ENCODE measurements at regions not wholly inside any gene's neighbourhood (a gene's known extent, or its start where the extent isn't known, plus 50 kb on each side); places are given as distances from the start of the nearest gene placed in this dataset.
"Not testable (repeated sequence)": the region's sequence is repeated elsewhere in the genome, so short reads cannot be mapped to it uniquely, and the experiment has no call there.

GRCh38 chr2:239868556-239869181 is 156.5 kb downstream of the NDUFA10 start:
- FAIRE-seq = no peak
- DNase-seq (ENCODE audit: low spot score in 2 of 2) = no peak

- FAIRE-seq (no peak), DNase-seq (ENCODE audit: low spot score in 2 of 2) (no peak)
Observed at GRCh38 chr2:239866778-239867177, 158.4 kb downstream of the NDUFA10 start.

- DNase-seq (ENCODE audit: low spot score in 2 of 2) (no peak), FAIRE-seq (no peak)
Observed at GRCh38 chr2:239866350-239866749, 158.8 kb downstream of the NDUFA10 start.

- DNase-seq (ENCODE audit: low spot score in 2 of 2); FAIRE-seq: not testable (repeated sequence)
Observed at GRCh38 chr2:239865856-239866255, 159.3 kb downstream of the NDUFA10 start.

GRCh38 chr2:239865059-239865639 is 160.0 kb downstream of the NDUFA10 start:
- no peak for FAIRE-seq
- DNase-seq (ENCODE audit: low spot score in 2 of 2) = no peak

GRCh38 chr2:239864247-239865058 is 160.7 kb downstream of the NDUFA10 start:
- DNase-seq (ENCODE audit: low spot score in 2 of 2) (no peak), FAIRE-seq (no peak)

GRCh38 chr2:239862613-239863012 is 162.5 kb downstream of the NDUFA10 start:
- DNase-seq (ENCODE audit: low spot score in 2 of 2) = no peak
- no peak for FAIRE-seq

GRCh38 chr2:239858179-239858578 is 167.0 kb downstream of the NDUFA10 start:
- FAIRE-seq (no peak), DNase-seq (ENCODE audit: low spot score in 2 of 2) (peak; percentile 29 to 46)

- FAIRE-seq = no peak
- no peak for DNase-seq (ENCODE audit: low spot score in 2 of 2)
Observed at GRCh38 chr2:239857591-239857990, 167.6 kb downstream of the NDUFA10 start.

- FAIRE-seq = no peak
- no peak for DNase-seq (ENCODE audit: low spot score in 2 of 2)
Observed at GRCh38 chr2:239856620-239857285, 168.4 kb downstream of the NDUFA10 start.

- DNase-seq (ENCODE audit: low spot score in 2 of 2) (no peak), FAIRE-seq (no peak)
Observed at GRCh38 chr2:239855863-239856587, 169.1 kb downstream of the NDUFA10 start.

- DNase-seq (ENCODE audit: low spot score in 2 of 2) = no peak
- no peak for FAIRE-seq
Observed at GRCh38 chr2:239854596-239854995, 170.5 kb downstream of the NDUFA10 start.

GRCh38 chr2:239853706-239854327 is 171.3 kb downstream of the NDUFA10 start:
- DNase-seq (ENCODE audit: low spot score in 2 of 2) (no peak), FAIRE-seq (no peak)

GRCh38 chr2:239853121-239853520 is 172.0 kb downstream of the NDUFA10 start:
- no peak for DNase-seq (ENCODE audit: low spot score in 2 of 2)
- no peak for FAIRE-seq

GRCh38 chr2:239852272-239852671 is 172.9 kb downstream of the NDUFA10 start:
- DNase-seq (ENCODE audit: low spot score in 2 of 2) (no peak), FAIRE-seq (no peak)

GRCh38 chr2:239846789-239847676 is 178.1 kb downstream of the NDUFA10 start:
- no peak for DNase-seq (ENCODE audit: low spot score in 2 of 2)
- no peak for FAIRE-seq

GRCh38 chr2:239845968-239846367 is 179.2 kb downstream of the NDUFA10 start:
- DNase-seq (ENCODE audit: low spot score in 2 of 2) = no peak
- no peak for FAIRE-seq

- FAIRE-seq (no peak), DNase-seq (ENCODE audit: low spot score in 2 of 2) (no peak)
Observed at GRCh38 chr2:239839306-239839705, 185.8 kb downstream of the NDUFA10 start.

Data from frontal cortex (tissue), 3 donors.